ENCODE measurements at regions not wholly inside any gene's neighbourhood (a gene's known extent, or its start where the extent isn't known, plus 50 kb on each side); places are given as distances from the start of the nearest gene placed in this dataset.

DNA sequence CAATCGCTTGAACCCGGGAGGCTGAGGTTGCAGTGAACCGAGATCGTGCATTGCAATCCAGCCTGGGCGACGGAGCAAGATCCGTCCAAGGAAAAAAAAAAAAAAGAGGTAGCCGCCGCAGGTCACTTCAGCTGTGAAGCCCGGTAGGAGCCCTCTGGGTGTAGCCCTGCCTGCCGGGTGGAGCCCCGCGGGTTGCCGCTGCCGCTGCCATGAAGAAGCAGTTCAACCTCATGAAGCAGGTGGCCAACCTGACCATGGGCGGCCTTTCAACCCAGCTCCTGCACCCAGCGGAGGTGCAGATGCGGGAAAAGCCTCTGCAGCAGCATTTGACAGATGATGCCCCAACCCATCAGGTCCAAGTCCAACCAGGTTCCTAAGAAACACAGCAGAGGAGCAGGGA lies 219.5 kb upstream of the SLC39A10 start:
- no peak for TF ChIP-seq CTCF (IDR thresholded peaks at IDR 0.05)
- TF ChIP-seq ZFX (IDR thresholded peaks at IDR 0.05; ENCODE audit: borderline replicate concordance), result no peak

Measured in 22Rv1 (cell line).